ENCODE measurements at regions not wholly inside any gene's neighbourhood (a gene's known extent, or its start where the extent isn't known, plus 50 kb on each side); places are given as distances from the start of the nearest gene placed in this dataset.
"Not testable (repeated sequence)": the region's sequence is repeated elsewhere in the genome, so short reads cannot be mapped to it uniquely, and the experiment has no call there.

DNA sequence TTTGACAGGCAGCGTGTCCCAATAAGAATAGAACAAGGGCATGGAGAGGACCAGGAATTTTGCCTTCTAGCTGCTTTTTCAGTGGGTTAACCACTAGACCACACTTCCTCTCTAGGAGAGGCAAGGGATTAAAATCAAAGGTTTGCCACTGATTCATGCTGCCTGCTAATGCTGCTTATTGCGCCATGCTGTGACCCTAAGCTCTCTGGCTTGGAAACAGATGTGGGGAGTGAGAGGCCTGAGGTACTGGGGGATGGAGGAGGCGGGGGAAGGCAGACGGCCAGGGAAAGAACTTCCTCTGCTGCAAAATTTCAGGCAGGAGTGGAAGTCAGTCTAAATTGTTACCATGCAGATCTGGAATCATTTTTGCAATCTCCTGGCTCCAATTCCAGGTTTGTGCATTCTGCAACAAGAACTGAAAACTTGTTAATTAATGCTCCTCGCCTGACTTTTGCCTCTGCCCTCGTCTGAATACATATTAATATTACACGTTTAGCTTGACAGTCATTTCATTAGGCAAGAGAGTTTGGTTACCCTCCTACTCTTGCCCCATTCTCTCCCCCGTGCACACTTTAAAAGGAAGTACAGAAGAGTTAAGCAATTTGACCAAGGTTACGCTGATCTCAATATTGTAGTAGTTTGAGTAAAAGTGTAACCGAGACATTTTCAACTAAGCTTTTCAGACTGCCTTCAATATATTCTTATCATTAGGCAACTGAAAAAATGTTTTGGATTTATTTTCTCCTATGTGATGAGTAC, 121.7 kb upstream of the SPRED1 start:
- intact Hi-C loops (cut with micrococcal nuclease; ENCODE audit: unreplicated experiment) = no loop called here
- TF ChIP-seq, protein P1, sequence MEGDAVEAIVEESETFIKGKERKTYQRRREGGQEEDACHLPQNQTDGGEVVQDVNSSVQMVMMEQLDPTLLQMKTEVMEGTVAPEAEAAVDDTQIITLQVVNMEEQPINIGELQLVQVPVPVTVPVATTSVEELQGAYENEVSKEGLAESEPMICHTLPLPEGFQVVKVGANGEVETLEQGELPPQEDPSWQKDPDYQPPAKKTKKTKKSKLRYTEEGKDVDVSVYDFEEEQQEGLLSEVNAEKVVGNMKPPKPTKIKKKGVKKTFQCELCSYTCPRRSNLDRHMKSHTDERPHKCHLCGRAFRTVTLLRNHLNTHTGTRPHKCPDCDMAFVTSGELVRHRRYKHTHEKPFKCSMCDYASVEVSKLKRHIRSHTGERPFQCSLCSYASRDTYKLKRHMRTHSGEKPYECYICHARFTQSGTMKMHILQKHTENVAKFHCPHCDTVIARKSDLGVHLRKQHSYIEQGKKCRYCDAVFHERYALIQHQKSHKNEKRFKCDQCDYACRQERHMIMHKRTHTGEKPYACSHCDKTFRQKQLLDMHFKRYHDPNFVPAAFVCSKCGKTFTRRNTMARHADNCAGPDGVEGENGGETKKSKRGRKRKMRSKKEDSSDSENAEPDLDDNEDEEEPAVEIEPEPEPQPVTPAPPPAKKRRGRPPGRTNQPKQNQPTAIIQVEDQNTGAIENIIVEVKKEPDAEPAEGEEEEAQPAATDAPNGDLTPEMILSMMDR (IDR thresholded peaks at IDR 0.05; ENCODE audit: unreplicated experiment) = no peak
- Mint-ChIP-seq H3K27ac (ENCODE audit: unreplicated experiment) (no peak overlapping the region), H3K4me1 (ENCODE audit: low read depth, unreplicated experiment) (no peaks in the 10 kb centered on the region), H3K9me3 (ENCODE audit: low read depth, unreplicated experiment) (no peaks in the 10 kb centered on the region), H3K36me3 (ENCODE audit: insufficient read depth, unreplicated experiment) (no peaks in the 10 kb centered on the region), H3K27me3 (ENCODE audit: unreplicated experiment) (no peaks in the 10 kb centered on the region), H3K4me3 (ENCODE audit: low read depth, unreplicated experiment) (no peak overlapping the region)
- BruUV-seq (replicated peaks) = no TSS peak
- CTCF ChIA-PET = interaction anchor here (0.7 kb wide), 1 partner anchor 552 kb away, joined by 6 read pairs; no protein-coding TSS in a partner anchor
- no peak for DNase-seq

DNA sequence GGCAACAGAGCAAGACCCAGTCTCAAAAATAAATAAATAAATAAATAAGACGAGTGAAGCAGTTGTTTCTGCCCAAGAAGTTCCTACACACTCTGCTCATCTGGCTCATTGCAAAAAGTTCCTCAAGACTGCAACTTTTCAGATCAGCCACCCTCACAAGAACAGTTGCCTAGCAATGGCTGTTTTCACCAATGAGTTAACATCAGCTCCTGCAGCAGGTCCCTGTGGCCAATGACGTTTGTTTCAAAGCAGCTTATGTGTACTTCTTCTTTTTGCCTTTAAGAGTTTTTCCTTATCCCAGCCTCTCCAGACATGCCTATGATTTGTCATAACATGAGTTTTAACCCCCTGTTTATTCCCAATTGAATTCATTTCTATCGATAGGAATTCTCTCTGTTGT, 118.4 kb upstream of the SPRED1 start:
- no peaks in the 10 kb centered on the region for H3K36me3 Mint-ChIP-seq (ENCODE audit: insufficient read depth, unreplicated experiment)
- intact Hi-C loops (cut with micrococcal nuclease; ENCODE audit: unreplicated experiment) = no loop called here
- CTCF ChIA-PET = no interaction called here
- no peaks in the 10 kb centered on the region for H3K9me3 Mint-ChIP-seq (ENCODE audit: low read depth, unreplicated experiment)
- no peak overlapping the region for H3K4me3 Mint-ChIP-seq (ENCODE audit: low read depth, unreplicated experiment)
- no peak for DNase-seq
- TF ChIP-seq, protein P1 (IDR thresholded peaks at IDR 0.05; ENCODE audit: unreplicated experiment) = no peak
- no TSS peak for BruUV-seq (replicated peaks)
- no peak overlapping the region for H3K27ac Mint-ChIP-seq (ENCODE audit: unreplicated experiment)
- H3K4me1 Mint-ChIP-seq (ENCODE audit: low read depth, unreplicated experiment) = no peaks in the 10 kb centered on the region
- no peaks in the 10 kb centered on the region for H3K27me3 Mint-ChIP-seq (ENCODE audit: unreplicated experiment)

DNA sequence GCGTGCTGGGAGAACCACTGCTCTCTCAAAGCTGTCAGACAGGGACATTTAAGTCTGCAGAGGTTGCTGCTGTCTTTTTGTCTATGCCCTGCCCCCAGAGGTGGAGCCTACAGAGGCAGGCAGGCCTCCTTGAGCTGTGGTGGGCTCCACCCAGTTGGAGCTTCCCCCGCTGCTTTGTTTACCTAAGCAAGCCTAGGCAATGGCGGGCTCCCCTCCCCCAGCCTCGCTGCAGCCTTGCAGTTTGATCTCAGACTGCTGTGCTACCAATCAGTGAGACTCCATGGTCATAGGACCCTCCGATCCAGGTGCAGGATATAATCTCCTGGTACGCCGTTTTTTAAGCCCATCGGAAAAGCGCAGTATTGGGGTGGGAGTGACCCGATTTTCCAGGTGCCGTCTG, 110.4 kb upstream of the SPRED1 start:
- intact Hi-C loops (cut with micrococcal nuclease; ENCODE audit: unreplicated experiment); H3K4me1 Mint-ChIP-seq (ENCODE audit: low read depth, unreplicated experiment); H3K27ac Mint-ChIP-seq (ENCODE audit: unreplicated experiment); H3K27me3 Mint-ChIP-seq (ENCODE audit: unreplicated experiment); BruUV-seq (replicated peaks); H3K9me3 Mint-ChIP-seq (ENCODE audit: low read depth, unreplicated experiment); H3K36me3 Mint-ChIP-seq (ENCODE audit: insufficient read depth, unreplicated experiment); DNase-seq; H3K4me3 Mint-ChIP-seq (ENCODE audit: low read depth, unreplicated experiment); CTCF ChIA-PET: not testable (repeated sequence)

DNA sequence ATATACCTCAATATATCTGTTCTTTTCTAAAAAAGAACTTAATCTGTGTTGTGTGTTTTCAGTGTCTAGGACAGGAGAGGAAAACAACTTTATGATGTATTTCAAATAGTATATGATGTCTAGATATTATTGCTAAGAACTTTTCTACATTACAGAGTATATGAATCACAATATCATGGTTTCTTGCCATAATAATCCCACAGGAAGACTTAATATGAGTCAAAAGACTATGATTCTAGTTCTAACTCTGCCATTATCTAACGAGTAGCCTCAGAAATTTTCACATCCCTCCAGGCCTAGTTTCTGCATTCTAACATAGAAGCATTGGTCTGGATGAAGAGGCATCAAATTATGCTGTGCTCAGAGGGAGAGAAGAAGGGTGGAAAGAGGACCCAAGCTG, 107.7 kb upstream of the SPRED1 start:
- Mint-ChIP-seq H3K9me3 (ENCODE audit: low read depth, unreplicated experiment) (no peaks in the 10 kb centered on the region), H3K4me3 (ENCODE audit: low read depth, unreplicated experiment) (no peak overlapping the region), H3K4me1 (ENCODE audit: low read depth, unreplicated experiment) (no peaks in the 10 kb centered on the region), H3K36me3 (ENCODE audit: insufficient read depth, unreplicated experiment) (no peaks in the 10 kb centered on the region), H3K27me3 (ENCODE audit: unreplicated experiment) (no peaks in the 10 kb centered on the region), H3K27ac (ENCODE audit: unreplicated experiment) (no peak overlapping the region)
- BruUV-seq (replicated peaks) = no TSS peak
- DNase-seq = no peak
- intact Hi-C loops (cut with micrococcal nuclease; ENCODE audit: unreplicated experiment) = no loop called here
- TF ChIP-seq, protein P1 (IDR thresholded peaks at IDR 0.05; ENCODE audit: unreplicated experiment) = no peak
- CTCF ChIA-PET = no interaction called here

DNA sequence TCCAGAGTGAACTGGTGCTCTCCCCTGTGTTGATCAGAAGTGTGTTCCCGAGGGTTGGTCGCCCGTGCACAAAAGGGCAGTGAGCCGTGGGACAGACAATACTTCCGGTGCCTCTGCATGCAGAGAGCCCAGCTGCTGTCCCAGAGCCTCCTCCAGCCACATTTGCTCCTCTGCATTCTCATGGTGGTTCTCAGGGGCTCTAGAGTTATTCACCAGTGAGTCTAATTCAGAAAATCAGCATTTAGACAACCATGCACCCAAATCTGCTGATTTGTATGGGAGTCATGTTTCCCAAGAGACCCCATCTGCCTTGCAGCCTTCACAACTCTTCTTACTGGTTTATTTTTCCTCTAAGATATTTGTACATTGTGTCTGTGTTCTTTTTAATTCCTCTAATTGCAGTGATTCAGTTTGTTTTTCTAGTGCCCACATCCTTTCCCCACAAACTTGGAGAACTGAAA, 107.0 kb upstream of the SPRED1 start:
- intact Hi-C loops (cut with micrococcal nuclease; ENCODE audit: unreplicated experiment) = no loop called here
- TF ChIP-seq, protein P1 (IDR thresholded peaks at IDR 0.05; ENCODE audit: unreplicated experiment) = no peak
- Mint-ChIP-seq H3K27ac (ENCODE audit: unreplicated experiment) (no peak overlapping the region), H3K36me3 (ENCODE audit: insufficient read depth, unreplicated experiment) (no peaks in the 10 kb centered on the region), H3K9me3 (ENCODE audit: low read depth, unreplicated experiment) (peaks cover 2% of the 10 kb centered on the region), H3K4me1 (ENCODE audit: low read depth, unreplicated experiment) (no peaks in the 10 kb centered on the region), H3K27me3 (ENCODE audit: unreplicated experiment) (no peaks in the 10 kb centered on the region), H3K4me3 (ENCODE audit: low read depth, unreplicated experiment) (no peak overlapping the region)
- CTCF ChIA-PET = no interaction called here
- no peak for DNase-seq
- no TSS peak for BruUV-seq (replicated peaks)

Data from Calu3 (cell line).